Esophagus muscularis mucosa (tissue), 4 donors: ENCODE measurements at regions not wholly inside any gene's neighbourhood (a gene's known extent, or its start where the extent isn't known, plus 50 kb on each side); places are given as distances from the start of the nearest gene placed in this dataset.

Experiments used
- DNase-seq: peaks from one replicate; pipeline ENCODE4 v3.0.0-alpha.2; 2017; ENCODE audit errors: extremely low spot score
- H3K27ac ChIP-seq, 4 donors: fragments of 200-600 bp; sonication (generic); replicated peaks in 1 of 4; 1 replicate in 3 of 4; 2 replicates in 1 of 4; pipeline ENCODE4 v1.5.1; 2016 to 2019; ENCODE audit warnings: mild to moderate bottlenecking in 1 of 4
- H3K27me3 ChIP-seq, 4 donors: fragments of 200-600 bp; sonication (generic); one replicate each; pipeline versions ENCODE4 v1.5.1 to v1.6.0; 2016 to 2019
- H3K36me3 ChIP-seq, 4 donors: fragments of 200-600 bp; sonication (generic); one replicate each; pipeline ENCODE4 v1.5.1; 2016 to 2019
- H3K4me1 ChIP-seq, 4 donors: fragments of 200-600 bp; sonication (generic); one replicate each; pipeline ENCODE4 v1.5.1; 2016 to 2019
- H3K4me3 ChIP-seq, 4 donors: fragments of 200-600 bp; sonication (generic); 1 replicate in 2 of 4; 2 replicates in 2 of 4; pipeline ENCODE4 v1.5.1; 2016 to 2019; ENCODE audit warnings: mild to moderate bottlenecking in 4 of 4, moderate library complexity in 1 of 4
- H3K9me3 ChIP-seq, 4 donors: fragments of 200-600 bp; sonication (generic); 1 replicate in 3 of 4; 2 replicates in 1 of 4; pipeline ENCODE4 v1.5.1; 2016 to 2019
- EP300 ChIP-seq: sonication (generic); formaldehyde crosslinking; IDR thresholded peaks from one replicate; pipeline ENCODE4 v1.6.1; 2017; ENCODE audit warnings: antibody characterized with exemption
- POLR2A ChIP-seq: fragments of 450-650 bp; IDR thresholded peaks from one replicate; pipeline ENCODE4 v1.6.1; 2017; ENCODE audit warnings: antibody characterized with exemption, moderate library complexity, mild to moderate bottlenecking, low read depth
- POLR2AphosphoS5 ChIP-seq, 2 donors: sonication (generic); formaldehyde crosslinking; IDR thresholded peaks; one replicate each; pipeline ENCODE4 v1.6.1; 2017; ENCODE audit warnings: antibody characterized with exemption in 2 of 2
- WGBS: methylation state at CpG from one replicate; pipeline ENCODE4 v1.1.5; 2018; 5-methylcytosine and 5-hydroxymethylcytosine counted together
- intact Hi-C: fragments of 100-400 bp; cut with DNase I; formaldehyde crosslinking; loops from one replicate; pipeline ENCODE4 v1.15.1; 2023
- TF ChIP-seq, protein P1 (sequence below), 3 experiments: fragments of 200-600 bp in 2 of 3; fragments of 450-650 bp in 1 of 3; sonication (generic) in 2 of 3; IDR thresholded peaks; one replicate each; pipeline ENCODE4 v1.5.1; 2017 to 2019; ENCODE audit warnings: antibody characterized with exemption in 3 of 3, mild to moderate bottlenecking in 2 of 3, moderate library complexity in 1 of 3

GRCh38 chr11:10622957-10623791 is 54.7 kb upstream of the LYVE1 start:
- no peak for DNase-seq
- intact Hi-C loops = loop anchor here (10.0 kb wide), 1 partner anchor 72 kb away; the partner anchor contains the start of gene IRAG1
- H3K4me1 ChIP-seq = peaks cover 26 to 86% (median 69%) of the 10 kb centered on the region in 4 donors

GRCh38 chr11:10622108-10622507 is 53.6 kb upstream of the LYVE1 start:
- Histone ChIP-seq H3K27ac (peak overlapping the region; percentile 80 to 89 (median 86)), H3K27me3 (no peaks in the 10 kb centered on the region), H3K4me3 (no peak overlapping the region), H3K4me1 (peaks cover 29 to 86% (median 71%) of the 10 kb centered on the region in 4 donors), H3K36me3 (peaks cover 0 to 29% (median 16%) of the 10 kb centered on the region in 4 donors), H3K9me3 (no peaks in the 10 kb centered on the region)
- TF ChIP-seq POLR2A (no peak), POLR2AphosphoS5 (IDR thresholded peaks at IDR 0.05) (no peak), EP300 (no peak)
- TF ChIP-seq, protein P1, sequence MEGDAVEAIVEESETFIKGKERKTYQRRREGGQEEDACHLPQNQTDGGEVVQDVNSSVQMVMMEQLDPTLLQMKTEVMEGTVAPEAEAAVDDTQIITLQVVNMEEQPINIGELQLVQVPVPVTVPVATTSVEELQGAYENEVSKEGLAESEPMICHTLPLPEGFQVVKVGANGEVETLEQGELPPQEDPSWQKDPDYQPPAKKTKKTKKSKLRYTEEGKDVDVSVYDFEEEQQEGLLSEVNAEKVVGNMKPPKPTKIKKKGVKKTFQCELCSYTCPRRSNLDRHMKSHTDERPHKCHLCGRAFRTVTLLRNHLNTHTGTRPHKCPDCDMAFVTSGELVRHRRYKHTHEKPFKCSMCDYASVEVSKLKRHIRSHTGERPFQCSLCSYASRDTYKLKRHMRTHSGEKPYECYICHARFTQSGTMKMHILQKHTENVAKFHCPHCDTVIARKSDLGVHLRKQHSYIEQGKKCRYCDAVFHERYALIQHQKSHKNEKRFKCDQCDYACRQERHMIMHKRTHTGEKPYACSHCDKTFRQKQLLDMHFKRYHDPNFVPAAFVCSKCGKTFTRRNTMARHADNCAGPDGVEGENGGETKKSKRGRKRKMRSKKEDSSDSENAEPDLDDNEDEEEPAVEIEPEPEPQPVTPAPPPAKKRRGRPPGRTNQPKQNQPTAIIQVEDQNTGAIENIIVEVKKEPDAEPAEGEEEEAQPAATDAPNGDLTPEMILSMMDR (IDR thresholded peaks at IDR 0.05) = no peak
- intact Hi-C loops = loop anchor here (10.0 kb wide), 1 partner anchor 73 kb away; the partner anchor contains the start of gene IRAG1
- WGBS = 68% methylated on average over 2 of the region's 2 CpGs
- no peak for DNase-seq

More at GRCh38 chr11:10622957-10623791, 54.7 kb upstream of the LYVE1 start:
- 73% methylated on average over 12 of the region's 12 CpGs for WGBS
- peak overlapping the region; percentile 80 to 89 (median 86) for H3K27ac ChIP-seq
- H3K36me3 ChIP-seq = peaks cover 0 to 40% (median 25%) of the 10 kb centered on the region in 4 donors
- no peak overlapping the region for H3K4me3 ChIP-seq
- H3K27me3 ChIP-seq = no peaks in the 10 kb centered on the region
- H3K9me3 ChIP-seq = no peaks in the 10 kb centered on the region
- TF ChIP-seq POLR2A (no peak), EP300 (no peak), POLR2AphosphoS5 (IDR thresholded peaks at IDR 0.05) (no peak)
- TF ChIP-seq, protein P1 (IDR thresholded peaks at IDR 0.05) = no peak

DNA sequence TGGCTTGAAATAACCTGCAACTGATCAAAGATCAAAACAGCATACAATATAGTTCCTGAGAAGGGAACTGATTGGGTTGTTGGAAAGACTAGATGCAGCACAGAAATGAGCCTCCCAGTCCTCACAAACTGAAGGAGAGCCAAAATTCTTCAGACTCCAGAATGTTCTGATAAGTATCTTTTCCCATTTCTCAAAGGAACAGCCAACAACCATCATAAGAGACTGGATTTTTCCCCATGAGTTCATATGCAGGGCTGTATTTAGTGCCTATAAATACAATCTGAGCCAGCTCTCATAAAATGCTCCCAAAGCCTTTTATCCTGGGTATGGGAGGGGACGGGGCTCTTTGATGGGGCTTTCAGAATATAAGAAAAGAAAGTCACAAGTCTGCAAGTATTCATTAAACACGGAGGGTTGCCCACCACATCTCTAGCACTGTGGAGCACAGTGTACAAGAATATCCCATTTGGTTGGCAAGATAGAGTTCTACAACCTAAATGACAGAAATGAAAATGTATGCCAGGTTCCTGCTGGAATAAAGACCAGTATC is 50.7 kb upstream of the LYVE1 start:
- no peak overlapping the region for H3K4me3 ChIP-seq
- H3K27me3 ChIP-seq = no peaks in the 10 kb centered on the region
- peak overlapping the region; percentile 80 to 89 (median 86) for H3K27ac ChIP-seq
- H3K4me1 ChIP-seq = peaks cover 23 to 70% (median 47%) of the 10 kb centered on the region in 4 donors
- no peaks in the 10 kb centered on the region for H3K9me3 ChIP-seq
- TF ChIP-seq, protein P1 (IDR thresholded peaks at IDR 0.05) = no peak
- TF ChIP-seq EP300 (no peak), POLR2AphosphoS5 (IDR thresholded peaks at IDR 0.05) (no peak), POLR2A (no peak)
- peaks cover 0 to 27% (median 15%) of the 10 kb centered on the region in 4 donors for H3K36me3 ChIP-seq
- intact Hi-C loops = no loop called here
- peak; percentile 66 for DNase-seq
- 90% methylated on average over 2 of the region's 2 CpGs for WGBS

- Histone ChIP-seq H3K27me3 (no peaks in the 10 kb centered on the region), H3K4me1 (peaks cover 16 to 63% (median 40%) of the 10 kb centered on the region in 4 donors), H3K4me3 (no peak overlapping the region), H3K9me3 (no peaks in the 10 kb centered on the region), H3K36me3 (peaks cover 0 to 30% (median 13%) of the 10 kb centered on the region in 4 donors), H3K27ac (peak overlapping the region; percentile 80 to 89 (median 86))
- intact Hi-C loops = no loop called here
- peak; percentile 88 for DNase-seq
- TF ChIP-seq, protein P1 (IDR thresholded peaks at IDR 0.05) = no peak
- TF ChIP-seq EP300 (peak; percentile 97), POLR2A (no peak), POLR2AphosphoS5 (IDR thresholded peaks at IDR 0.05) (peak; percentile 78 to 94)
- WGBS = 55% methylated on average over 3 of the region's 3 CpGs
Measured at GRCh38 chr11:10618490-10618889, 50.0 kb upstream of the LYVE1 start.
